ENCODE measurements at regions not wholly inside any gene's neighbourhood (a gene's known extent, or its start where the extent isn't known, plus 50 kb on each side); places are given as distances from the start of the nearest gene placed in this dataset.

DNA sequence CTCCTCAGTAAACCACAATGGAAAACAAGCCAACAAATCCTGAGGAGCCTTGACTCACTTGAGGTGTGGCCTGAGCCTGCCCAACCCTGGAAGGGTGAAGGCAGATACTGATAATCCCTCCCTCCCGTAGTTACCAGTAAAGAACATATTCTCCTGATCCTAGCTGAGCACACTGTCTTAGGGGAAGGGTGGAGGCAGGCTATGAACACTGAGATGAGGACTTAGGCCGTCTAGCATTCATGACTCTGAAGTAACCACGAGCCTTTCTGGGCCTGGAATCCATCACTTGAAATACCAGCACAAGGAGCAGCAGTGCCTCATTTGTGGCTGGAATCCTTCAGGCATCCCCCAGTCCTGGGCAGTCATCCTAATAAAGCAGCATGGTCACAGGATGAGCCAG lies 124.5 kb upstream of the PRLR start:
- TF ChIP-seq CTCF (IDR thresholded peaks at IDR 0.05; ENCODE audit: insufficient read depth, low read length, poor library complexity, severe bottlenecking) (no peak), EZH2phosphoT487 (conservative IDR thresholded peaks at IDR 0.05; ENCODE audit: low read length) (no peak)
